HG03575 (cell line): ENCODE measurements at regions not wholly inside any gene's neighbourhood (a gene's known extent, or its start where the extent isn't known, plus 50 kb on each side); places are given as distances from the start of the nearest gene placed in this dataset.
"Not testable (repeated sequence)": the region's sequence is repeated elsewhere in the genome, so short reads cannot be mapped to it uniquely, and the experiment has no call there.

Experiments
- ATAC-seq: cut with Tn5 transposase; IDR thresholded peaks from one replicate; pipeline ENCODE4 v1.9.1; 2021; ENCODE audit not compliant: unreplicated experiment, insufficient number of reproducible peaks, low FRiP score; ENCODE audit errors: extremely low read depth

GRCh38 chr5:164119806-164120447 lies 614.5 kb downstream of the MAT2B start:
- no peak for ATAC-seq

- no peak for ATAC-seq
Observed at GRCh38 chr5:164127527-164127926, 622.1 kb downstream of the MAT2B start.

- no peak for ATAC-seq
Observed at GRCh38 chr5:164132358-164132757, 626.9 kb downstream of the MAT2B start.

- ATAC-seq, result no peak
Observed at GRCh38 chr5:164137095-164137494, 631.7 kb downstream of the MAT2B start.

- no peak for ATAC-seq
Observed at GRCh38 chr5:164139423-164139822, 634.0 kb downstream of the MAT2B start.

GRCh38 chr5:164145458-164145857 lies 640.0 kb downstream of the MAT2B start:
- no peak for ATAC-seq

- no peak for ATAC-seq
Observed at GRCh38 chr5:164146223-164146622, 640.8 kb downstream of the MAT2B start.

GRCh38 chr5:164148292-164148691 lies 642.9 kb downstream of the MAT2B start:
- no peak for ATAC-seq

- ATAC-seq, result not testable (repeated sequence)
Observed at GRCh38 chr5:164152539-164152938, 647.1 kb downstream of the MAT2B start.

GRCh38 chr5:164153469-164154172 lies 648.2 kb downstream of the MAT2B start:
- ATAC-seq, result no peak

GRCh38 chr5:164170814-164171213 lies 665.4 kb downstream of the MAT2B start:
- ATAC-seq, result no peak

GRCh38 chr5:164175083-164175482 lies 669.7 kb downstream of the MAT2B start:
- ATAC-seq, result no peak

GRCh38 chr5:164179406-164179805 lies 674.0 kb downstream of the MAT2B start:
- ATAC-seq, result no peak

GRCh38 chr5:164181604-164182003 lies 676.2 kb downstream of the MAT2B start:
- no peak for ATAC-seq

GRCh38 chr5:164184158-164184557 lies 678.7 kb downstream of the MAT2B start:
- no peak for ATAC-seq

GRCh38 chr5:164185000-164185399 lies 679.6 kb downstream of the MAT2B start:
- no peak for ATAC-seq

GRCh38 chr5:164186550-164186949 lies 681.1 kb downstream of the MAT2B start:
- no peak for ATAC-seq

GRCh38 chr5:164187785-164188184 lies 682.4 kb downstream of the MAT2B start:
- ATAC-seq, result no peak

GRCh38 chr5:164188733-164189148 lies 683.3 kb downstream of the MAT2B start:
- no peak for ATAC-seq

- ATAC-seq, result no peak
Observed at GRCh38 chr5:164191240-164191639, 685.8 kb downstream of the MAT2B start.

- ATAC-seq, result no peak
Observed at GRCh38 chr5:164202338-164202737, 696.9 kb downstream of the MAT2B start.
